ENCODE measurements at regions not wholly inside any gene's neighbourhood (a gene's known extent, or its start where the extent isn't known, plus 50 kb on each side); places are given as distances from the start of the nearest gene placed in this dataset.

GRCh38 chr9:86836266-86836665 lies 111.0 kb downstream of the GAS1 start:
- no peaks in the 10 kb centered on the region for H3K36me3 ChIP-seq (ENCODE audit: insufficient read depth, low read length)
- no peaks in the 10 kb centered on the region for H3K4me1 ChIP-seq (ENCODE audit: insufficient read depth, low read length, severe bottlenecking)
- H3K9ac ChIP-seq (ENCODE audit: low read length) = no peak overlapping the region
- H4K20me1 ChIP-seq (ENCODE audit: insufficient read depth, low read length) = no peaks in the 10 kb centered on the region
- H2AFZ ChIP-seq (ENCODE audit: low read length) = no peak overlapping the region
- H3K9me2 ChIP-seq (ENCODE audit: low read depth, low read length) = no peaks in the 10 kb centered on the region
- no peak overlapping the region for H3K4me3 ChIP-seq (ENCODE audit: low read depth, low read length, poor library complexity, severe bottlenecking)
- no peak overlapping the region for H3K4me2 ChIP-seq (ENCODE audit: low read length)
- H3K9me3 ChIP-seq (ENCODE audit: low read length) = no peaks in the 10 kb centered on the region
- no peak overlapping the region for H3K27ac ChIP-seq (ENCODE audit: low read depth, low read length, poor library complexity, severe bottlenecking)
- no peaks in the 10 kb centered on the region for H3K27me3 ChIP-seq (ENCODE audit: insufficient read depth, low read length)
- TF ChIP-seq EZH2 (IDR thresholded peaks at IDR 0.05; ENCODE audit: borderline replicate concordance, low read length) = no peak
- TF ChIP-seq CTCF (IDR thresholded peaks at IDR 0.05; ENCODE audit: low read length) = no peak
- no peaks in the 10 kb centered on the region for H3K79me2 ChIP-seq (ENCODE audit: insufficient read depth, low read length)
- no peaks in the 10 kb centered on the region for H3F3A ChIP-seq (ENCODE audit: insufficient read depth, low read length)

DNA sequence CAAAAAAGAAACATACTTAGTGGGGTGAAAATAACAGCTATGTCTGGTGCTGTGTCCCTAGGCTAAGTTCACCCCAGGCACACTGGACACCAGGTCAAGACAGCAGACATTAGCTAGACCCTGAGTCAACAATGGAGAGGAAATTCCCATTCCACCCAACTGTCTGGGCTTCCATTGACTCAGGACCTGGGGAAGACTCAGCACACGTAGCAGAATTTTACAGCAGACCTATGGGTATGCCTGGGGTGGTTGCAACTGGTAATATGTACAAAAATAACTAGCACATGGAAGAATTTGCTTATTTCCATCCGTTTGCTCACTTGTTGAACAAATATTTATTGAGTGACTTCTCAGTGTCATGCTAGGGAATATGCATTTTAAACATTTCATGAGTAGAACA lies 117.0 kb downstream of the GAS1 start:
- Histone ChIP-seq H3K27me3 (ENCODE audit: insufficient read depth, low read length) (no peaks in the 10 kb centered on the region), H3K4me3 (ENCODE audit: low read depth, low read length, poor library complexity, severe bottlenecking) (no peak overlapping the region), H3K36me3 (ENCODE audit: insufficient read depth, low read length) (no peaks in the 10 kb centered on the region), H3K9me2 (ENCODE audit: low read depth, low read length) (no peaks in the 10 kb centered on the region), H4K20me1 (ENCODE audit: insufficient read depth, low read length) (no peaks in the 10 kb centered on the region), H3K79me2 (ENCODE audit: insufficient read depth, low read length) (no peaks in the 10 kb centered on the region), H3K9ac (ENCODE audit: low read length) (no peak overlapping the region), H3K4me2 (ENCODE audit: low read length) (no peak overlapping the region), H3F3A (ENCODE audit: insufficient read depth, low read length) (no peaks in the 10 kb centered on the region), H2AFZ (ENCODE audit: low read length) (no peak overlapping the region), H3K27ac (ENCODE audit: low read depth, low read length, poor library complexity, severe bottlenecking) (no peak overlapping the region), H3K9me3 (ENCODE audit: low read length) (no peaks in the 10 kb centered on the region), H3K4me1 (ENCODE audit: insufficient read depth, low read length, severe bottlenecking) (no peaks in the 10 kb centered on the region)
- TF ChIP-seq EZH2 (IDR thresholded peaks at IDR 0.05; ENCODE audit: borderline replicate concordance, low read length) = no peak
- TF ChIP-seq CTCF (IDR thresholded peaks at IDR 0.05; ENCODE audit: low read length) = no peak

- Histone ChIP-seq H3F3A (ENCODE audit: insufficient read depth, low read length) (no peaks in the 10 kb centered on the region), H3K79me2 (ENCODE audit: insufficient read depth, low read length) (no peaks in the 10 kb centered on the region), H3K4me1 (ENCODE audit: insufficient read depth, low read length, severe bottlenecking) (no peaks in the 10 kb centered on the region), H3K27ac (ENCODE audit: low read depth, low read length, poor library complexity, severe bottlenecking) (no peak overlapping the region), H3K4me2 (ENCODE audit: low read length) (no peak overlapping the region), H3K9me2 (ENCODE audit: low read depth, low read length) (no peaks in the 10 kb centered on the region), H3K4me3 (ENCODE audit: low read depth, low read length, poor library complexity, severe bottlenecking) (no peak overlapping the region), H4K20me1 (ENCODE audit: insufficient read depth, low read length) (no peaks in the 10 kb centered on the region), H3K27me3 (ENCODE audit: insufficient read depth, low read length) (no peaks in the 10 kb centered on the region), H3K36me3 (ENCODE audit: insufficient read depth, low read length) (no peaks in the 10 kb centered on the region), H3K9me3 (ENCODE audit: low read length) (no peaks in the 10 kb centered on the region), H2AFZ (ENCODE audit: low read length) (no peak overlapping the region), H3K9ac (ENCODE audit: low read length) (no peak overlapping the region)
- TF ChIP-seq CTCF (IDR thresholded peaks at IDR 0.05; ENCODE audit: low read length) = no peak
- no peak for TF ChIP-seq EZH2 (IDR thresholded peaks at IDR 0.05; ENCODE audit: borderline replicate concordance, low read length)
Observed at GRCh38 chr9:86829496-86830046, 117.7 kb downstream of the GAS1 start.

Data from OCI-LY1 (cell line).